Skeletal muscle tissue (tissue), 3 donors: ENCODE measurements at regions not wholly inside any gene's neighbourhood (a gene's known extent, or its start where the extent isn't known, plus 50 kb on each side); places are given as distances from the start of the nearest gene placed in this dataset.

Source experiments
- H3K27ac ChIP-seq: one replicate; pipeline ENCODE4 v1.7.0; 2013; ENCODE audit warnings: mild to moderate bottlenecking, low read depth, low read length, inconsistent platforms
- H3K27me3 ChIP-seq, 3 donors: one replicate each; pipeline ENCODE4 v1.7.0; 2013; ENCODE audit warnings: low read length in 3 of 3; ENCODE audit not compliant: control insufficient read depth in 3 of 3, insufficient read depth in 3 of 3
- H3K36me3 ChIP-seq, 3 donors: one replicate each; pipeline ENCODE4 v1.7.0; 2013; ENCODE audit warnings: low read length in 3 of 3; ENCODE audit not compliant: control insufficient read depth in 3 of 3, insufficient read depth in 3 of 3
- H3K4me1 ChIP-seq, 3 donors: one replicate each; pipeline ENCODE4 v1.7.0; 2013; ENCODE audit warnings: low read length in 3 of 3, mild to moderate bottlenecking in 3 of 3; ENCODE audit not compliant: control insufficient read depth in 3 of 3, insufficient read depth in 3 of 3
- H3K4me3 ChIP-seq, 3 donors: one replicate each; pipeline ENCODE4 v1.7.0; 2013; ENCODE audit warnings: low read length in 3 of 3
- H3K9ac ChIP-seq, 3 donors: one replicate each; pipeline ENCODE4 v1.7.0; 2013; ENCODE audit warnings: low read length in 3 of 3, mild to moderate bottlenecking in 3 of 3, moderate library complexity in 2 of 3, low read depth in 1 of 3
- H3K9me3 ChIP-seq, 3 donors: one replicate each; pipeline ENCODE4 v1.7.0; 2013; ENCODE audit warnings: low read length in 3 of 3; ENCODE audit not compliant: control insufficient read depth in 3 of 3
- donor health status: Osteomylitis.

DNA sequence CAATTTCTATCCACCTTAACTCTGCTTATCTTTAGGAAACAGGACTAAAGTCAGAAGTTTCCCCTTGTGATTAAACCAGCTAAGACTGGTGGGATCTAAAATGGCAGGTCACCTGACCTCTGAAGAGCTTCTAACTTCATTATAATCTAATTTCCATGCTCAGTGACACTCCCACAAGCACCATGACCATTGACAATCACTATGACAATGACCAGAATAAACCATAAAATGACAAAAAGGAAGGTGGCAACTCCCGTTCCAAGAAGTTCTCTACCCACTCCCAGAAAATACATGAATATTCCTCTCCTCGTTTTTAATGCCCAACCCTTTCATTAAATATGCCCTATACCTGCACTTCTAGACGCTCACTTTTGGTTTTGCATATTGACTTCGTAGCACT is 471.2 kb upstream of the CCDC54 start:
- no peaks in the 10 kb centered on the region for H3K4me1 ChIP-seq
- no peaks in the 10 kb centered on the region for H3K27me3 ChIP-seq
- H3K36me3 ChIP-seq, result no peaks in the 10 kb centered on the region
- H3K9me3 ChIP-seq, result no peaks in the 10 kb centered on the region
- H3K4me3 ChIP-seq, result no peak overlapping the region
- H3K9ac ChIP-seq, result no peak overlapping the region
- H3K27ac ChIP-seq, result no peak overlapping the region

DNA sequence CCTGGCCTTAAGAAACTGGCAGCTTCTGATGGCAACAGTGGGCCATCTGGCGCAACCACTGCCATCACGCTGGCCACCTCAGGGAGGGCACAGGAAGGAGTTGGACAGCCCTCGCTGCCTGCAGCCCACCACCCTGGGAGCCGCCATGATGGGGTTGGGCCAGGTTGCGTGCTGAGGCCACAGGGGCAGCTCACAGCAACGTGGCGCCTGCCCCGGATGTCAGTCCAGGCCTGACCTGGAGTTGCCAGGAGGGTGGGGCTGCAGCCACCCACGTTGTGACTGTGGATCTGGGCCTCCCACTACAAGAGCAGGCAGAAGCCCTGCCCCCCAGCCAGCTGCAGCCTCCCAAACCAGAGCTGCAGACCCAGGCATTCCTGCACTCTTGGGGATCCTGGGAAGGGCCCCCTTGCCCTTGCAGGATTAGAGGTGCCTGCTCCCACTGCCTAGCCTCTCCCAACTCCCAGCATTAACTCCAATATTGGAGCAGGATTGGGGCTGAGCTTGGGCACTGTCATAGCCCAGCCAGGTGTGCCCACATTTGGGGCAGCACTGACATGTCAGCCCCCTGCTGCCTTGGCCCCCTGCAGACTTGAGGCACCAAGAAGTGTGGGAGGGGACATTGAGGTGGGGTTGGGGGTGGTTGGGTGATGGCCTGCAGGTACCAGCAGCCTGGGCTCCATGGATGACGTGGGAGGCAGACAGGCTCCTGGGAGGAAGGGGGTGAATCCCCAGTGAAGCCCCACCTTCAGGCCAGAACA is 468.9 kb upstream of the CCDC54 start:
- Histone ChIP-seq H3K9me3 (no peaks in the 10 kb centered on the region), H3K4me1 (no peaks in the 10 kb centered on the region)

DNA sequence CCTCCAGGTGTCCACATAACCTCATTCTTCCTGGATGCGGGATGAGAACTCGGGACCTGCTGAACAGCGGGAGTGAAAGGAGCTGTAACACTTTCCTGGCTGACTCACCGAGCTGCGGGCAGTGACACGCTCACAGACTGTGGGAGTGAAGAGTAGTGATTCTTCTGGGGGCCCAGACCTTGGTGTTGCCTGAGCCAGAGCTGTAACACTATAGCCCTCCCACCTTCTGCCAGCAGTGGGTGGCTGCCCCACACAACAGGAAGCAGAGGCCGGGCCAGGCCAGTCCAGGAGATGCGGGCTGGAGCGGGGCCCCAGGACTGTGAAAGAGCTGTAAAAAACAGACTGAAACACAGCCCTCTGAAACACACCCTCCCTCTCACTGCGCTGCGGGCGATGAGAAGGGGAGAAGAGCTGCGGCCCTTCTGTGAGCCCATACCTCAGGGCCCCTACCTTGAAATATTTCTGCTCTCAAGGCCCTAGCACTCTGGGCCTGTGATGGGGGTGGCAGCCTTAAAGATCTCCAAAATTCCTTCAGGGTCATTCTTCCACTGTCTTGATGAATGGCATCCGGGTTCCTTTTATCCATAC is 464.0 kb upstream of the CCDC54 start:
- Histone ChIP-seq H3K27ac (no peak overlapping the region), H3K9me3 (no peaks in the 10 kb centered on the region), H3K36me3 (no peaks in the 10 kb centered on the region), H3K4me1 (no peaks in the 10 kb centered on the region), H3K4me3 (no peak overlapping the region), H3K9ac (no peak overlapping the region), H3K27me3 (no peaks in the 10 kb centered on the region)

More for the DNA sequence above, 468.9 kb upstream of the CCDC54 start:
- Histone ChIP-seq H3K27ac (no peak overlapping the region), H3K27me3 (no peaks in the 10 kb centered on the region), H3K36me3 (no peaks in the 10 kb centered on the region), H3K4me3 (no peak overlapping the region), H3K9ac (no peak overlapping the region)

DNA sequence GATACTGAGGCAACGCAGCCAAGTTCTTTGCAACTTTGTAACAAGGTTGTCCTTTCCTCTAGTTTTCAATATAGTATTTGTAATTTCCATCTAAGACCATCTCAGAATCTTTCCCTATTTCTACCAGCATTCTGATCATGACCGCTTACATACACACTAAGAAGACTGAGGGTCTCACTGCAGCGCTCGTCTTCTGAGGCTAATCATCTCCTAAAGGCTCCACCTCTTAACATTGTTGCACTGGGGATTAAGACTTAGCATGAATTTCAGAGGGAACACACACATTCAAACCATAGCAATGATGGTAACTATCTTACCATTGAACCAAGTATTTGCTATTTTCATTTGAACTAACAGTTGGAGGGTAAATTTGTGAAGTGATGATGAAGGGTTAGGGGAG is 463.3 kb upstream of the CCDC54 start:
- H3K27me3 ChIP-seq, result no peaks in the 10 kb centered on the region
- no peaks in the 10 kb centered on the region for H3K4me1 ChIP-seq
- H3K4me3 ChIP-seq, result no peak overlapping the region
- H3K9me3 ChIP-seq, result no peaks in the 10 kb centered on the region
- no peaks in the 10 kb centered on the region for H3K36me3 ChIP-seq
- no peak overlapping the region for H3K27ac ChIP-seq
- H3K9ac ChIP-seq, result no peak overlapping the region

DNA sequence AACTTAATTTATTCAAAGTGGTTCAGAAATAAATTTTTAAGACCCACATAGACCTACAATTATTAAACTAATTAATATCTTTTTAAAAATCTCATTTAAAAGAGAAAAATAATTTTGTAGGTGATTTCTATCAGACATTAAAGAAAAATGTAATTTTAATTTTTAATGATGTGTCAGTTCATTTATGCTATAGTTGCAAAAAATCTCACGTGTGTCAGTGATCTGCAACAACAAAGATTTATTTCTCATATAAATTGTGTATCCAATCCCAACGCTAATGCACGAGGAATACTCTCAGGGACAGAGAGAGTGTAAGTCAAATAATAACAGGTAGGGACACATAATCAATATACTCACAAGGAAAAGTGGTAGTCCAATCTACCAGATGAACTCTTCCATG is 456.6 kb upstream of the CCDC54 start:
- no peaks in the 10 kb centered on the region for H3K27me3 ChIP-seq
- no peaks in the 10 kb centered on the region for H3K9me3 ChIP-seq
- H3K4me1 ChIP-seq, result no peaks in the 10 kb centered on the region
- H3K36me3 ChIP-seq, result no peaks in the 10 kb centered on the region
- H3K4me3 ChIP-seq, result no peak overlapping the region
- no peak overlapping the region for H3K27ac ChIP-seq
- H3K9ac ChIP-seq, result no peak overlapping the region

DNA sequence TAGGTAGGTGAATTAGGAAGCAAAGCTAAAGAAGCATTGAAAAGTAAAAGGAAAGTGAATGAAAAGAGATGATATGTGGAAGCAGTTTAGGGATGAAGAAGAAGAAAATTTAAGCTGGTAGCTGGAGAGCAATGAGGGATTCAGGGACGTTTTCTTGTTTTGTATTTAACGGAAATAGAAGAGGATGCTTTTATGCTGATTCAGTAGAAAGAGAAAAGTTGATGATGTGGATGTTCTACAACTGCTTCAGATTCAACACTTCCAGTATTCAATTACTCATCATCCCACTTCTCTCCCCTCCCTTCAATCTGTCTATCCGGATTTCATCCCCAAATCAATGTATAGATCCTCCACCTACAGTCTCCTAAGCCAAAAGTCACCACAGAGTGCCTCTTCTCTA is 448.2 kb upstream of the CCDC54 start:
- Histone ChIP-seq H3K27ac (no peak overlapping the region), H3K9ac (no peak overlapping the region), H3K9me3 (no peaks in the 10 kb centered on the region), H3K27me3 (no peaks in the 10 kb centered on the region), H3K4me3 (no peak overlapping the region), H3K4me1 (no peaks in the 10 kb centered on the region), H3K36me3 (no peaks in the 10 kb centered on the region)

DNA sequence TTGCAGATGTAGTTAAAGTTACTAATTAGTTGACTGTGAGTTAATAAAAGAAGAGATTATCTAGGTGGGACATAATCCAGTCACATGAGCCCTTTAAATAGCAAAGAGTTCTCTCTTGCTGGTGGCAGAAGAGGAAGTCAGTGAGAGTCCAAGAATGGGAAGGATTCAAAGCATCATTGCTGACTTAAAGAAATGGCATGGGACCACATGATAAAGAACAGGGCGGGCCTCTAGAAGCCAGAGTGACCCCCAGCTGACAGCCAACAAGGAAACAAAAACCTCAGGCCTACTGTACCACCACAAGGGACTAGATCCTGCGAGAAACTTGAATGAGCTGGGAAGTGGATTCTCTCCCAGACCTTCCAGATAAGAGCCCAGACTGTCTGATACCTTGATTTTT is 447.2 kb upstream of the CCDC54 start:
- H3K4me3 ChIP-seq, result no peak overlapping the region
- no peak overlapping the region for H3K9ac ChIP-seq
- H3K27me3 ChIP-seq, result no peaks in the 10 kb centered on the region
- no peaks in the 10 kb centered on the region for H3K36me3 ChIP-seq
- no peaks in the 10 kb centered on the region for H3K9me3 ChIP-seq
- H3K4me1 ChIP-seq, result no peaks in the 10 kb centered on the region
- no peak overlapping the region for H3K27ac ChIP-seq

DNA sequence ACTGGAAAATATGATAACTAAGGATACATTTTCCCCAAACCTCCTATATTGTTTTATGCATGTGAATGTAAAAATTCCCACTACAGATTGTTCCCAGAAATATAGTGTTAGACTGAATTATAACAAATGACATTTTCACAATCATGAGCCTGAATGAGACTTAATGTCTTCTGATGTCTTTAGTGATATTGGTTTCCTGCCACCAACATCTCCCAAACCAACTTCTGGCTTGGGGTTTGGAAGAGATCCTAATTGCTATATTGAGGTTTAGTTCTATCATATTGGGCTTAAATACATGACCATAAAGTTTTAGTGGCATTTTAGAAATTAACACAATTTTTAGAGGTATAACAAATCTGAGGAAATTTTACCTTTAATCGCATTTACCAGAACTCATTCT is 445.3 kb upstream of the CCDC54 start:
- H3K36me3 ChIP-seq, result no peaks in the 10 kb centered on the region
- H3K27me3 ChIP-seq, result no peaks in the 10 kb centered on the region
- H3K27ac ChIP-seq, result no peak overlapping the region
- no peak overlapping the region for H3K9ac ChIP-seq
- H3K4me3 ChIP-seq, result no peak overlapping the region
- H3K9me3 ChIP-seq, result no peaks in the 10 kb centered on the region
- no peaks in the 10 kb centered on the region for H3K4me1 ChIP-seq

DNA sequence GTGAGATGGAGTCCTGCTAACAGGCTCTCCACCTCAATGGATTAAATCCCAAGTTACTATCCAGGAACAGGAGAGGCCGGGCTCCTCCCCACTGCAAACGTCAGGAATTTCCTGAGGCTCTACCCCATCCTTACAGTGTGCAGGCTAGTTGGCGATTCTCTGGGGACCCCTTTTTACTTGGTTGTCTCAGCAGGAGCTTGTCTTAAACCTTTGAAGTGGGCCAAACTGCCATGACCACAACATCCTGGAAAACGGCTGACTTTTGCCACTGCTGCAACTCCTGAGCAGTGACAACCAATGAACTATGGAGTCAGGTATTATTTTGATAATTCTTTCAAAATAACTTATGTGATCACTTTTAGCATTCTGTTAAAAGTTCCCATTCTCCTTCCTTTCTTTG is 440.9 kb upstream of the CCDC54 start:
- Histone ChIP-seq H3K36me3 (no peaks in the 10 kb centered on the region), H3K4me1 (no peaks in the 10 kb centered on the region), H3K27ac (no peak overlapping the region), H3K27me3 (no peaks in the 10 kb centered on the region), H3K9me3 (no peaks in the 10 kb centered on the region), H3K9ac (no peak overlapping the region), H3K4me3 (no peak overlapping the region)

DNA sequence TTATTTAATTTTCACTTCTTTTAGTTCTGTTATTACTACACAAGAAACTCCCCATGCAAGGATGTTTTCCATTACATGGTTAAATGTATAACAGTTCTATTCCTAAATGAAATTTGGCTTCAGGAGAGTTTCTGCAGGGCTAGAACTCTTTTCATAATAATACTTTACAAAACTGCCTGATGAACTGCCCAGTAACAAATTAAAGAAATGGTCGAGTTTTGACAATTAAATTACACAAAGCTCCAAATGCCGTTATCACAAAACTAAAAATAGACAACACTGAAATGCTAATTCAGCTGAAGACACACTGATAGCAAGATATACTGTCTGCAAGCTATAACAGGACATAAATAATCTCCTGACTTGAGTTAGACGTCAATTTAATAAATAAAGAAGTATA is 435.2 kb upstream of the CCDC54 start:
- Histone ChIP-seq H3K4me3 (no peak overlapping the region), H3K4me1 (no peaks in the 10 kb centered on the region), H3K27me3 (no peaks in the 10 kb centered on the region), H3K9ac (no peak overlapping the region), H3K9me3 (no peaks in the 10 kb centered on the region), H3K27ac (no peak overlapping the region), H3K36me3 (no peaks in the 10 kb centered on the region)
